ENCODE measurements at regions not wholly inside any gene's neighbourhood (a gene's known extent, or its start where the extent isn't known, plus 50 kb on each side); places are given as distances from the start of the nearest gene placed in this dataset.
"Not testable (repeated sequence)": the region's sequence is repeated elsewhere in the genome, so short reads cannot be mapped to it uniquely, and the experiment has no call there.

- peak; percentile 25 for DNase-seq (ENCODE audit: low spot score)
Measured at GRCh38 chr3:106399761-106400160, 530.9 kb upstream of the CBLB start.

DNA sequence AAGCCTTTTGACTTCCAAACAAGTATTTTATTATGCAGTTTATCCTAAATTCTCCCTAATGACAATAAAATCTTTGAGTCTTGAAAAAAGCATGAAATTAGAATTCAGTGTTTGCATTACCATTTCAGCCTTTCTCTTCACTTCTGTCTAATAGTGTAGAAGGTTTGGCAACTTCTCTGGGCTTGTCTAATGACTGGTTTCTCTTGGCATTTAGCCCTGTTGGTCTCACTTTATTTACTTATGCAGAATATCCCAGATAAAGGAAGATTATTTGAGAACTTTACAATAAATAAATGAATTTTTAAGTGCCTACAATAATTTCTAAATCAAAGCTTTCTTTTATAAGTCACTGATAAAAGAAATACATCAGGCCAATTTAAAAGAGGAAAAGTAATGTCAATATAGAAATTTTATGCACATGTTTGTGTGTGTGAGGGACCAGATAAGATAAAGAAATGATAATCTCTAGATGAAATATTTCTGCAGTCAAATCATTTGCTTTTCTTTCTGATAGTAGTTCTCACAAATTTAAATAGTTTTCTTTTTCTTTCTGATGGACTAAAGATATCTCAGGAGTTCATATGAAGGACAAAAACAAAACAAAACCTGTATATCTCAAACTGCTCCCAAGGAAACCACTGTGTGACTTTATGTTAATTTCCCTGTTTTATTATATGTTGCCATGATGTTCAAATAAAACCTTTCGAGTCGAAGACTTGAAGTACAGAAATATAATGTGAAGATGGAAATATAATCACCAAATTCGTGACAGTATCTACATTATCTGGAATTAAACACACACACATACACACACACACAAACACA lies 533.1 kb upstream of the CBLB start:
- DNase-seq (ENCODE audit: low spot score) = peak; percentile 14

GRCh38 chr3:106403371-106404145 lies 534.7 kb upstream of the CBLB start:
- no peak for DNase-seq (ENCODE audit: low spot score)

DNA sequence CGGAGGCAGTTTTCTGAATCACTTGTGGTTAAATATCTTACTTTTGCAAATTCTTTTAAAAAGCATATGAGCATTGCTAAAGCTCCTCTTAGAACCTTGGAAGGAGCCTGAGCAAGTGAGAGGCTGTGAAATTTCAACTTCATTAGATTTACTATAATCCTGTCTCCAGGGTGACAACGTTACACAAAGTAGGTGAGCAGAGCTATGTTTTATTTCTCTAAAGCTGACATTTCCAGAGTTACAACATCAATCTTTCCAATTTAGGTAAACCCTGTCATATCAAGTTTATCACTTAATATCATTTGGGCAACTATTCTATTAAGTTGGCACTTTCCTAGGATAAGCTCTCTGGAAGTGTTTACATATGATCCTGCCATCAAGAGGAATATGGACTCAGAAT lies 544.9 kb upstream of the CBLB start:
- DNase-seq (ENCODE audit: low spot score) = no peak

GRCh38 chr3:106420628-106421027 lies 551.8 kb upstream of the CBLB start:
- DNase-seq (ENCODE audit: low spot score) = no peak

DNA sequence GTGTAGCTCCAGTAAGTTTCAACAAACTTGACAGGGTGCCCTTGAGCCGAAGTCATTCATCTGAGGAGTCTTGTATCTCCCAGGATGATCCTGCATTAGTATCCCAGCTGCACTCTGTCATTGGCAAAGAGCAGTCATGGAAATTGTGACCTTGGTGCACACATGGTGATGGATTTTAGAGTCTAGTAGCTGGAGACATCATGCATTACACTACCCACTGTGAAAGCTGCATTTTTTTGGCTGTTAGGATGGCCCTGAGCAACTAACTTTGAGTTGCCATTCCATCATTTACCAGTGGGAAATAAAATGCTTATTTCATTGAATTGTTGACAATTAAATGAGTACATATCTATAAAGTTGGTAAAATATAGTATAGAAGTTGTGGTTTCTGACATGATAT lies 552.6 kb upstream of the CBLB start:
- no peak for DNase-seq (ENCODE audit: low spot score)

DNA sequence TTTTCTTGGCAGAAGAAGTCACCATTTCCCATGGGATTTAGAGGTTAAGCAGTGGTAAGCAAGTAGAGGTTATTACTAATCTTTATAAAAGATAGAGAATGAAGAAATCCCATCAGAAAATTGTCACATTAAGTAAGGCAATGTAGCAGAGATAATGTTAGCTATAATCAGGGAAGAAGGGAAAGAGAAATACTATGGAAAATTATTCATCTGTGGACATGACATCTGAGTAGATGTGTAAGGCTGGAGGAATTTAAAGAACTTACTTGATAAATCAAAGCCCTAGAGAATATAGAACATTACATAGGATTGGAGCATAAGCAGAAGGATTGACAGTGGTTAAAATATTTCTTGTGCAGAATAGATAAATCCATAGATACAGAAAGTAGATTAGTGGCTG lies 553.1 kb upstream of the CBLB start:
- DNase-seq (ENCODE audit: low spot score) = no peak

GRCh38 chr3:106423321-106424225 lies 554.8 kb upstream of the CBLB start:
- no peak for DNase-seq (ENCODE audit: low spot score)

GRCh38 chr3:106425026-106425425 lies 556.2 kb upstream of the CBLB start:
- DNase-seq (ENCODE audit: low spot score) = no peak

DNA sequence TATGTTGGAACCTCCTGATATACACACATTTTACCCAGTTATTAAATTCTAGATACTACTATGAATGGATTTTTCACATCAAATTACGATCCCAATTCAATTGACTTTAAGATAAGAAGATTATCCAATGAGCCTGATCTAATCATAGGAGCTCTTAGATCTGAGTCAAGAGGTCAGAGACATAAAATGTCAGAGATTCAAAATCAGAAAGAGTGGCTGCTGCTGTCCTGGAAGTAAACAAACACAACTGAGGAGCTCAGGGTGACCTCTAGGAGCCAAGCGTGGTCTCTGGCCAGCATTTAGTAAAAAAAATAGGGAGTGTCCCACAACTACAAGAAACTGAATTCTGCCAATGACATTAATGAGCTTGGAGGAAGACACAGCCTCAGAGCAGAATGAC lies 557.1 kb upstream of the CBLB start:
- no peak for DNase-seq (ENCODE audit: low spot score)

DNA sequence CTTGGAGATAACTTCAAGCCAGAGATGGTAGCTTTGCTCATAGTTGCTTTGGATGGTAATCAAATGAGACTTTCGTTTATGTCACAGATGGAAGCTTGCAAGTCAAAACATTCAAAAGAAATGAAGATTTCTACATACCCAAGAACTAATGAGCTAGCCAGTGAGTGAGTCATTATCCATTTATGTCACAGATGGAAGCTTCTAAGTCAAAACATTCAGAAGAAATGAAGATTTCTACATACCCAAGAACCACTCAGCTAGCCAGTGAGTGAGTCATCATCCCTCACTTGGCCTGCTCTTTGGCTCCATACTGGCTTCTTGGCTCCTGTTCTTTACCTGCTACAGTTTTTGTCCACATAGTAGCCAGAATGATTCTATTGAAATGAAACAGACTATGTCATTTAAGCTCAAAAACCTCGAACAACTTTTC lies 559.8 kb upstream of the CBLB start:
- no peak for DNase-seq (ENCODE audit: low spot score)

GRCh38 chr3:106431721-106432120 lies 562.9 kb upstream of the CBLB start:
- no peak for DNase-seq (ENCODE audit: low spot score)

DNA sequence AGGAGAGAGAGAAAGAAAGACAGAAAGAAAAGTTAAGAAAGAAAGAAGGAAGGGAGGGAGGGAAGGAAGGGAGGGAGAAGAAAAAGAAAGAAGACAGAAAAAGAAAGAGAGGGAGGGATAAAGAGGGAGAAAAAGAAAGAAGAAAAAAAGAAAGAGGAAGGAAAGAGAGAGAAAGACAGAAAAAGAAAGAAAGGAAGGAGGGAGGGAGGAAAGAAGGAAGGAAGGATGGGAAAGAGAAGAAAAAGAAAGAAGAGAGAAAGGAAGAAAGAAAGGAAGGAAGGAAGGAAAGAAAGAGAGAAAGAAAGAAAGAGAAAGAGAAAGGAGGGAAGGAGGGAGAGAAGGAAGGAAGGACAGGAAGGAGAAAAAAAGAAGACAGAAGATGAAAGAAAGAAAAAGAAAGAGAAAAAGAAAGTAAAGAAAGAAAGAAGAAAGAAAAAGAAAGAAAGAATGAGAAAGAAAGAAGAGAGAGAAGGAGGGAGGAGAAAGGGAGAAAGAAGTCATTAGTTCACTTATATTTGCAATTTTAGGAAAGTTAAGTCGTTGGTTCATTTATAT lies 567.2 kb upstream of the CBLB start:
- DNase-seq (ENCODE audit: low spot score) = no peak

DNA sequence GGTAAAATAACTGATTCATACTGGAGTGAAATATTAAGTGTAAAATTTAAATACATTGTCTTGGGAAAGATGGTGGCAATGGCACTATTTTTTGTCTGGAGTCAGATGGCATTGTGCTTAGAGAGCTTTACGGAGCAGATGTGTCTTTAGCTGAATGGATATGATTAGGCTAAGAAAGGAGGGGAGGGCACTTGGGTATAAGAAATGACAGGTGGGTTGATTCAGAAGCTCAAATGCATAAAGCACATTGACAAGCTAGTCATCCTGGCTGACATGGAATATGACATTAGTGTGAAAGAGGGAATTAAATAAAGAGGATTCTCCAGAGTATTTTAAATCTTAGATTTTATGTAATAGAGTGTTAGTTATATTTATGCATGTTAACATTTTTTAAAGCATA lies 570.1 kb upstream of the CBLB start:
- DNase-seq (ENCODE audit: low spot score) = no peak

DNA sequence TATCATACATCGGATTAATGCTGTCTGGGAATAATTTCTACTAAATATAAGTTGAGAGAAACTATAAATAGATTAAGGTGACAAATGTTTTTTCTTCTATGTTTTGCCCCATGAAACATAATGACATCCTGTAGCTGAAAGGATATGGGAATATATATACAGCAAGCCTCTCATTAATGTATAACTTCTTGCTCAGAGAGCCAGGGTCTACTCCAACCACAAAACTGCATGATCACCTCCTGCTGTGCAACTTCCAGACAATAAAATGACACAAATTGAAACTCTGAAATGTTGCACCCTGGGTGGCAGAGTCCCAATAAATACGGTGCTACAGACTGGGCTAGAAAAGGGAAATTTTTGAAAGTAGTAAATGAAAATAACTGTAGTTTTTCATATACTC lies 571.9 kb upstream of the CBLB start:
- no peak for DNase-seq (ENCODE audit: low spot score)

GRCh38 chr3:106446271-106446670 lies 577.5 kb upstream of the CBLB start:
- DNase-seq (ENCODE audit: low spot score) = no peak

GRCh38 chr3:106447723-106448301 lies 579.0 kb upstream of the CBLB start:
- DNase-seq (ENCODE audit: low spot score) = no peak

DNA sequence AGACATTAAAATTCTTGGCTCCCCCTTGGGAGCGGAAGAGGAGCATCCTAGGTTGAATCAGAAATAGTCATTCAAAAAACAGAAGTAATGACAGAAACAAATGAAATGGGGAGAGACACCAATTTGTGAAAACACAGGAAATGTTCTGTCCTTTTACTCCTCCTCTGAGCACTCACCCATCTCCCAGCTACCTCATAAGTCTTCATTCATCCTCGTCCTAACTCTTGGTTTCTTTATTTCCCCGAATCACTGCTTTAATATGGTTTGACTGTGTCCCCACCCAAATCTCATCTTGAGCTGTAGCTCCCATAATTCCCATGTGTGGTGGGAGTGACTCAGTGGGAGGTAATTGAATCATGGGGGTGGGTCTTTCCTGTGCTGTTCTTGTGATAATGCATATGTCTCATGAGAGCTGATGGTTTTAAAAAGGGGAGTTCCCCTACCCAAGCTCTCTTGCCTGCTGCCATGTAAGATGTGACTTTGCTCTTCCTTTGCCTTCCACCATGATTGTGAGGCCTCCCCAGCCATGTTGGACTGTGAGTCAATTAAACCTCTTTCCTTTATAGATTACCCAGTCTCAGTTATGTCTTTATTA lies 579.7 kb upstream of the CBLB start:
- not testable (repeated sequence) for DNase-seq (ENCODE audit: low spot score)

DNA sequence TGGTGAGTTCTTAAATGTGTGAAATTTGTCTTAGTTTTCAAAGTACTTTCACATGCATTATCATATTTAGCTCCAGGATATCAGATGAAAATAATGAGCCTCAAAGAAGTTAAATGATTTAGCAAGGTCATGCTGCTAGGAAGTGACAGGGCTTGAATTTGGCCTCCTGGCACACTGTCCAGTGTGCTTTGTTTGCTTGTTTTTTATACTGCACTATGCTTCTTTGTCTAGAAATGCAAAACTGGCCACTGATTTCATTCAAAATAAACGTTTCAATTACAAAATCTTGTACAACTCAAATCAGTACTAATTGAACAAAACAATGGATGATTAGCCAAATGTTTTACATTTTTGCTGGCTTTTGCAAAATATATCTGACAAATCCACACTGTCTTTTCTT lies 583.3 kb upstream of the CBLB start:
- peak; percentile 76 for DNase-seq (ENCODE audit: low spot score)

DNA sequence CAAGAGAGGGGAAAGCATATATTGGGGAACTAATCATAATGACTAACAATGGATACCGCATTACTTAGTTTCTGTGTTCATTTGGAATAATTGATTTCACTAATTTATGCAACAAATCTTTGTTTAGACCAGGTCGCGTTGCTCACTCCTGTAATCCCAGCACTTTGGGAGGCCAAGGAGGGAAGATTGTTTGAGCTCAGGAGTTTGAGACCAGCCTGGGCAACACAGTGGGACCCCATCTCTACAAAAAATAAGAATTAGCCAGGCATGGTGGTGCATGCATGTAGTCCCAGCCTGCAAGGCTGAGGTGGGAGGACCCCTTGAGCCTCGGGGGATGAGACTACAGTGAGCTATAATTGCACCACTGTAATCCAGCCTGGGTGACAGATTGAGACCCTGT lies 585.7 kb upstream of the CBLB start:
- no peak for DNase-seq (ENCODE audit: low spot score)
